Thymus (tissue), 11 donors: ENCODE measurements at regions not wholly inside any gene's neighbourhood (a gene's known extent, or its start where the extent isn't known, plus 50 kb on each side); places are given as distances from the start of the nearest gene placed in this dataset.
"Not testable (repeated sequence)": the region's sequence is repeated elsewhere in the genome, so short reads cannot be mapped to it uniquely, and the experiment has no call there.

Experiments used
- DNase-seq, 9 donors: peaks; one replicate each; pipeline ENCODE4 v3.0.0-alpha.2; 2013; ENCODE audit warnings: low spot score in 9 of 9, low read depth in 6 of 9, missing footprints in 1 of 9
- H3K27ac ChIP-seq, 2 donors: one replicate each; pipeline ENCODE4 v1.5.1; 2013; ENCODE audit warnings: control low read depth in 1 of 2, low read depth in 1 of 2, low read length in 1 of 2, mild to moderate bottlenecking in 1 of 2, moderate library complexity in 1 of 2
- H3K27me3 ChIP-seq, 2 donors: one replicate each; pipeline ENCODE4 v1.5.1; 2013; ENCODE audit warnings: low read length in 1 of 2; ENCODE audit not compliant: control insufficient read depth in 2 of 2, insufficient read depth in 1 of 2
- H3K36me3 ChIP-seq, 2 donors: one replicate each; pipeline ENCODE4 v1.5.1; 2013; ENCODE audit warnings: low read length in 1 of 2, mild to moderate bottlenecking in 1 of 2, moderate library complexity in 1 of 2; ENCODE audit not compliant: control insufficient read depth in 2 of 2, insufficient read depth in 2 of 2
- H3K4me1 ChIP-seq, 2 donors: one replicate each; pipeline ENCODE4 v1.5.1; 2013; ENCODE audit warnings: low read length in 2 of 2; ENCODE audit not compliant: control insufficient read depth in 2 of 2, insufficient read depth in 2 of 2
- H3K4me3 ChIP-seq, 2 donors: one replicate each; pipeline ENCODE4 v1.5.1; 2013; ENCODE audit warnings: low read length in 2 of 2, control low read depth in 1 of 2, mild to moderate bottlenecking in 1 of 2
- H3K9me3 ChIP-seq, 2 donors: one replicate each; pipeline ENCODE4 v1.5.1; 2013; ENCODE audit warnings: low read length in 1 of 2, mild to moderate bottlenecking in 1 of 2; ENCODE audit not compliant: control insufficient read depth in 2 of 2, insufficient read depth in 1 of 2
- WGBS: extraction: QIAGEN DNeasy Blood & Tissue Kit; methylation state at CpG from one replicate; pipeline ENCODE4 v1.1.7; 2013; 5-methylcytosine and 5-hydroxymethylcytosine counted together
- donor health status: healthy.

GRCh38 chr12:131438493-131438835, 272.4 kb upstream of the SFSWAP start:
- H3K9me3 ChIP-seq, H3K36me3 ChIP-seq, DNase-seq, H3K4me3 ChIP-seq, H3K27ac ChIP-seq, H3K4me1 ChIP-seq: not testable (repeated sequence)
- 99% methylated on average over 3 of the region's 3 CpGs for WGBS
- peaks cover 0 to 14% of the 10 kb centered on the region in 2 donors for H3K27me3 ChIP-seq

GRCh38 chr12:131438881-131439280, 272.0 kb upstream of the SFSWAP start:
- Histone ChIP-seq H3K4me3 (no peak overlapping the region), H3K4me1 (no peaks in the 10 kb centered on the region), H3K27me3 (peaks cover 0 to 14% of the 10 kb centered on the region in 2 donors), H3K9me3 (no peaks in the 10 kb centered on the region), H3K36me3 (no peaks in the 10 kb centered on the region), H3K27ac (no peak overlapping the region)
- no peak for DNase-seq
- 89% methylated on average over 14 of the region's 14 CpGs for WGBS

- not testable (repeated sequence) for H3K27ac ChIP-seq, H3K4me3 ChIP-seq, H3K4me1 ChIP-seq, H3K36me3 ChIP-seq, H3K9me3 ChIP-seq, H3K27me3 ChIP-seq, DNase-seq
- WGBS, result no CpG with 5 or more reads among the region's 8 CpGs
These were observed 271.1 kb upstream of the SFSWAP start for GRCh38 chr12:131439752-131440151.

DNA sequence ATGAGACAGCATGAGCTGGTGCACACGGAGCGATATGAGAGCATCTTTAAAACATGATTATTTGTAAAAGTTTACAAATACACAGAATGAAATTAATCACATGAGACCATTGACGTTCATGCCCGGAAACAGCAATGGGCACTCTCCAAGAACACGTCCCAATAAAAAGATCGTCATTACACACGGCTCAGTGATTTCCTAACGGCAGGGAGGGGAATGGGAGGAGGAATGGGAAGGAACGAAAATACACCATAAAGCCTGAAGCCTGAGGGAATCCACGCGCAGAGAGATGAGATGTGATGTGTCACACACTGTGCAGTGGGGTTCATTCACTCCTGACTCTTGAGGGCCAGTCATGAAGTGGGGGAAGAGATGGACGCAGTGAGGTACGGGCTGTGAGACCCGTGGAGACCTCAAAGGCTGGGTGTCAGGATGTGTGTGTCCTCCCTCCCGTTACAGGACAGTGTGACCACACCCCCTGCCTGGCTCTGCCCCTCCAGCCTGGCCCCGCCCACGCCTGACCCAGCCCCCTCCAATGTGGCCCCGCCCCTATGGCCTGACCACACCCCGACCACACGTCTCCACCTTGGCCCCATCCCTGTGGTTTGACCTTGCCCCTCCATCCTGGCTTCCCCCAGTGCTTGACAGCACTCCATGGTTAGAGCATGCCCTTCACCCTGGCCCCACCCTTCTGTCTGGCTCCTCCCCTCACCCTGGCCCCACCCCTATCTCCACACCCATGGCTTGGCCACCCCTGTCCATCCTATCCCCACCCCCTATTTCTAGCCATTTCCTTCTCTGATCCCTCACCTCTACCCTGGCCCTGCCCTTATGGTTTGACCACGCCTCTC, 270.5 kb upstream of the SFSWAP start:
- not testable (repeated sequence) for H3K27me3 ChIP-seq, H3K27ac ChIP-seq, H3K9me3 ChIP-seq, DNase-seq, H3K4me1 ChIP-seq, H3K4me3 ChIP-seq, H3K36me3 ChIP-seq
- WGBS, result 97% methylated on average over 9 of the region's 21 CpGs

DNA sequence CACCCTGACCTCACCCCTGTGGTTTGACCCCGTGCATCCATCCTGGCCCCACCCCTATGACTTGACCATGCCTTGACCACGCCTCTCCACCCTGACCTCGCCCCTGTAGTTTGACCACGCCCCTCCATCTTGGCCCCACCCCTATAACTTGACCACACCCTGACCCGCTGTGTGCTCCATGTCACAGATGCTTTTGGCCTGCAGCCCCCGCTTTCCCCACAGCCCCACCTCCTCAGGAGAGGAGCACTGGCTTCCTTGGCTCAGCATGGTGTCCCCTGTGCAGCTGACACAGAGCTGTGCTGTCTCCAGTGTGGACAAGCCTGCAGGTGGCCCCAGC, 269.9 kb upstream of the SFSWAP start:
- Histone ChIP-seq H3K4me1 (no peaks in the 10 kb centered on the region), H3K27me3 (peaks cover 0 to 2% of the 10 kb centered on the region in 2 donors), H3K9me3 (no peaks in the 10 kb centered on the region), H3K36me3 (no peaks in the 10 kb centered on the region), H3K4me3 (no peak overlapping the region), H3K27ac (no peak overlapping the region)
- DNase-seq, result no peak
- WGBS, result 75% methylated on average over 6 of the region's 6 CpGs

- Histone ChIP-seq H3K27me3 (peaks cover 0 to 2% of the 10 kb centered on the region in 2 donors), H3K36me3 (no peaks in the 10 kb centered on the region), H3K27ac (no peak overlapping the region), H3K4me1 (no peaks in the 10 kb centered on the region), H3K9me3 (no peaks in the 10 kb centered on the region), H3K4me3 (no peak overlapping the region)
- DNase-seq, result no peak
- WGBS, result 79% methylated on average over 9 of the region's 9 CpGs
These were observed 269.1 kb upstream of the SFSWAP start for GRCh38 chr12:131441638-131442336.

DNA sequence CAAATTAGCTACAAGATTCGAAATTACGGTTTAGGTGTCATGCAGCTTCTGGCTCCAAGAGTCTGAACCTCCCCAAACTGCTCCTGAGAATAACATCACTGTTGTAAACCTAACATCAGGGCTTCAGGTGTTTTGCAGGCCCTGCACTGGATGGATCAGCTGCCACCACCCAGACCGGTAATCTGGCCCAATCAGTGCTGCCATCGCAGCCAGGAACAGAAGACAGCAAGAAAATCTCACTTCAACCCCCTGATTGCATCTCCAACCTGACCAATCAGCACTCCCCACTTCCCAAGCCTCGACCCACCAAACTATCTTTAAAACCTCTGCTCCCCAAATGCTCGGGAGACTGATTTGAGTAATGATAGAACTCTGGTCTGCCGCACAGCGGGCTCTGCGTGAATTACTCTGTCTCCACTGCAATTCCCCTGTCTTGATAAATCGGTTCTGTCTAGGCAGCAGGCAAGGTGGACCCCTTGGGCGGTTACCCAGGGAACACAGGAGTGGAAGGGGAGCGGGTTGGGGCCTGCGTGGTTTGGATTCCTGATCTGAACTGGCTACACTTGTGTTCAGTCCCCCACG, 268.5 kb upstream of the SFSWAP start:
- H3K4me3 ChIP-seq, result no peak overlapping the region
- no peaks in the 10 kb centered on the region for H3K27me3 ChIP-seq
- WGBS, result 79% methylated on average over 14 of the region's 14 CpGs
- H3K9me3 ChIP-seq, result no peaks in the 10 kb centered on the region
- H3K27ac ChIP-seq, result no peak overlapping the region
- no peak for DNase-seq
- H3K4me1 ChIP-seq, result no peaks in the 10 kb centered on the region
- no peaks in the 10 kb centered on the region for H3K36me3 ChIP-seq

DNA sequence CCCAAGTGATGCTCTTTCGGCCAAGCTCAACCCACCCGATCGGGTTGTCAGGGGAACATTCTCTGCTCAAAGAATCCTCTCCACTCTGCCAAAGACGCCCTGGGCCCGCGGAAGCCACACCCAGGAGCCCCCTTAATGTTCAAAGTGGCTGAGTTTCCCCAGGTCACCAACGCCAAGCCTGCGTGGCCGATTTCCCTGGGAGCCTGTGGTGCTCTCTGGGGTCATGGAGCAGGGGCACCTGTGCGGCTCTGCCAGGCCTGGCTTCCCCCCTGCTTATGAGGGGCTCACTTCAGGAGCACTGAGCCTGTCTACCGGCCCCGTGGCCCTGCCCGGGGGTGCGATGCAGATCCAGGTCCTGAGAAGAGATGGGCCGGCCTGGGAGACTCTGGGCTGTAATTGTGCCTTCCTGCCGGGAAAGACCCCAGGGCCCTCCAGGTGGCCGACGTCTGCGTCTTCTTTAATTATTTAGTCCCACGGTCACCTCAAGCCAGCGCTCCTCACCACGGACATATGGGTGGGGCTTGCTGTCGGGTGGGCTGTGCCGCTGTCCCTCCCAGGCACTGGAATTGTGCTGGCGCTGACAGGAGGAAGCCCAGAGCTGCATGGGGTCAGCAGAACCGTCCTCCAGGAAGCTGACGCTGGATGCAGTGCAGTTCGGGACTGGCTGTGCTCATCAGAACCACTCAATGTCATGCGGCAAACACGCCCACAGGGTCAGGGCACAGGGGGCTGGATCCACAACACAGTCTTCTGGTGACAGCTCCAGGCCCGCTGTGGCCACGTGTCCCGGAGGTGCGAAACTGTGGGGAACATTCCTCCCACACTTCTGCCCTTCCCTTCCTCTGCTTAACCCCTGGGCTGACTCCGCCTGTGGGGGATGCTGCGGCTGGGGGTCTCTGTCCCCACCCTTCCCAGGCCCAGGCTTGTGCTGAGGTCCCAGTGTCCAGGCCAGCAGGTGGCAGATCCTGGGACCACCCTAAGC, 267.6 kb upstream of the SFSWAP start:
- no peak overlapping the region for H3K4me3 ChIP-seq
- no peaks in the 10 kb centered on the region for H3K27me3 ChIP-seq
- 88% methylated on average over 36 of the region's 36 CpGs for WGBS
- no peaks in the 10 kb centered on the region for H3K4me1 ChIP-seq
- no peak for DNase-seq
- H3K36me3 ChIP-seq, result no peaks in the 10 kb centered on the region
- no peak overlapping the region for H3K27ac ChIP-seq
- H3K9me3 ChIP-seq, result no peaks in the 10 kb centered on the region
